Immature natural killer cell (primary cell): ENCODE measurements at regions not wholly inside any gene's neighbourhood (a gene's known extent, or its start where the extent isn't known, plus 50 kb on each side); places are given as distances from the start of the nearest gene placed in this dataset.
A peak's percentile ranks its signal among the peaks of the same experiment; 100 is the strongest.

Experiments used
- DNase-seq, 3 donors: peaks; one replicate each; pipeline ENCODE4 v3.0.0; 2022; ENCODE audit warnings: mixed read lengths in 1 of 3
- H3K27ac Mint-ChIP-seq, 6 donors: one replicate each; pipeline ENCODE4 v1.8.0; 2020; ENCODE audit warnings: mixed read lengths in 6 of 6, mild to moderate bottlenecking in 5 of 6, inconsistent platforms in 4 of 6, moderate library complexity in 3 of 6
- H3K27me3 Mint-ChIP-seq, 3 donors: one replicate each; pipeline ENCODE4 v1.8.0; 2020 to 2021; ENCODE audit warnings: low read depth in 3 of 3, mild to moderate bottlenecking in 3 of 3, mixed read lengths in 3 of 3, moderate library complexity in 3 of 3, inconsistent platforms in 1 of 3
- H3K36me3 Mint-ChIP-seq, 3 donors: one replicate each; pipeline ENCODE4 v1.8.0; 2020; ENCODE audit warnings: mixed read lengths in 3 of 3, inconsistent platforms in 2 of 3, mild to moderate bottlenecking in 2 of 3
- H3K4me1 Mint-ChIP-seq, 2 donors: one replicate each; pipeline ENCODE4 v1.8.0; 2020; ENCODE audit warnings: inconsistent platforms in 2 of 2, mild to moderate bottlenecking in 2 of 2, mixed read lengths in 2 of 2, moderate library complexity in 1 of 2
- H3K4me3 Mint-ChIP-seq, 5 donors: one replicate each; pipeline ENCODE4 v1.8.0; 2020; ENCODE audit warnings: mild to moderate bottlenecking in 5 of 5, mixed read lengths in 5 of 5, inconsistent platforms in 3 of 5, moderate library complexity in 3 of 5
- H3K9me3 Mint-ChIP-seq, 6 donors: one replicate each; pipeline ENCODE4 v1.8.0; 2020; ENCODE audit warnings: mild to moderate bottlenecking in 6 of 6, mixed read lengths in 6 of 6, inconsistent platforms in 4 of 6, moderate library complexity in 3 of 6

- H3K27ac Mint-ChIP-seq = no peak overlapping the region
- peaks cover 10 to 20% of the 10 kb centered on the region in 2 donors for H3K4me1 Mint-ChIP-seq
- DNase-seq = no peak
- H3K9me3 Mint-ChIP-seq = no peaks in the 10 kb centered on the region
- no peaks in the 10 kb centered on the region for H3K36me3 Mint-ChIP-seq
- no peak overlapping the region for H3K4me3 Mint-ChIP-seq
- peaks cover 2 to 20% (median 9%) of the 10 kb centered on the region in 3 donors for H3K27me3 Mint-ChIP-seq
Measured at GRCh38 chr15:93233710-93234109, 144.7 kb upstream of the RGMA start.

GRCh38 chr15:93232845-93233244 is 143.8 kb upstream of the RGMA start:
- Mint-ChIP-seq H3K36me3 (no peaks in the 10 kb centered on the region), H3K27ac (no peak overlapping the region), H3K4me1 (peaks cover 10 to 20% of the 10 kb centered on the region in 2 donors), H3K27me3 (peaks cover 2 to 15% (median 9%) of the 10 kb centered on the region in 3 donors), H3K4me3 (no peak overlapping the region), H3K9me3 (no peaks in the 10 kb centered on the region)
- no peak for DNase-seq

- Mint-ChIP-seq H3K27me3 (peaks cover 6 to 15% (median 10%) of the 10 kb centered on the region in 3 donors), H3K27ac (no peak overlapping the region), H3K4me1 (peaks cover 10 to 20% of the 10 kb centered on the region in 2 donors), H3K4me3 (no peak overlapping the region), H3K36me3 (no peaks in the 10 kb centered on the region), H3K9me3 (no peaks in the 10 kb centered on the region)
- no peak for DNase-seq
Measured at GRCh38 chr15:93231994-93232393, 143.0 kb upstream of the RGMA start.

- H3K27me3 Mint-ChIP-seq = peaks cover 6 to 15% (median 10%) of the 10 kb centered on the region in 3 donors
- peak in 1 of 3 donors; percentile 8 for DNase-seq
- no peak overlapping the region for H3K27ac Mint-ChIP-seq
- no peak overlapping the region for H3K4me3 Mint-ChIP-seq
- H3K36me3 Mint-ChIP-seq = no peaks in the 10 kb centered on the region
- H3K4me1 Mint-ChIP-seq = peaks cover 10 to 19% of the 10 kb centered on the region in 2 donors
- H3K9me3 Mint-ChIP-seq = no peaks in the 10 kb centered on the region
Measured at GRCh38 chr15:93231261-93231925, 142.4 kb upstream of the RGMA start.

- no peak overlapping the region for H3K27ac Mint-ChIP-seq
Measured at GRCh38 chr15:93228546-93228945, 139.5 kb upstream of the RGMA start.

GRCh38 chr15:93223803-93224202 is 134.8 kb upstream of the RGMA start:
- Mint-ChIP-seq H3K4me3 (no peak overlapping the region), H3K4me1 (no peaks in the 10 kb centered on the region), H3K36me3 (no peaks in the 10 kb centered on the region), H3K27ac (no peak overlapping the region), H3K9me3 (no peaks in the 10 kb centered on the region), H3K27me3 (peaks cover 6 to 10% (median 8%) of the 10 kb centered on the region in 3 donors)
- no peak for DNase-seq

More at GRCh38 chr15:93228546-93228945, 139.5 kb upstream of the RGMA start:
- DNase-seq = no peak
- H3K4me1 Mint-ChIP-seq = peaks cover 6 to 14% of the 10 kb centered on the region in 2 donors
- no peak overlapping the region for H3K4me3 Mint-ChIP-seq
- no peaks in the 10 kb centered on the region for H3K36me3 Mint-ChIP-seq
- no peaks in the 10 kb centered on the region for H3K9me3 Mint-ChIP-seq
- peaks cover 9 to 15% (median 11%) of the 10 kb centered on the region in 3 donors for H3K27me3 Mint-ChIP-seq

GRCh38 chr15:93221759-93222158 is 132.7 kb upstream of the RGMA start:
- Mint-ChIP-seq H3K36me3 (no peaks in the 10 kb centered on the region), H3K27me3 (peaks cover 5 to 10% (median 5%) of the 10 kb centered on the region in 3 donors), H3K4me3 (no peak overlapping the region), H3K9me3 (no peaks in the 10 kb centered on the region), H3K27ac (no peak overlapping the region), H3K4me1 (no peaks in the 10 kb centered on the region)
- no peak for DNase-seq

GRCh38 chr15:93219859-93220420 is 130.9 kb upstream of the RGMA start:
- peaks cover 1 to 16% (median 1%) of the 10 kb centered on the region in 3 donors for H3K27me3 Mint-ChIP-seq
- no peak overlapping the region for H3K27ac Mint-ChIP-seq
- DNase-seq = no peak
- H3K36me3 Mint-ChIP-seq = no peaks in the 10 kb centered on the region
- H3K9me3 Mint-ChIP-seq = no peaks in the 10 kb centered on the region
- no peaks in the 10 kb centered on the region for H3K4me1 Mint-ChIP-seq
- H3K4me3 Mint-ChIP-seq = no peak overlapping the region

GRCh38 chr15:93217343-93217742 is 128.3 kb upstream of the RGMA start:
- Mint-ChIP-seq H3K9me3 (peaks cover 0 to 2% (median 0%) of the 10 kb centered on the region in 6 donors), H3K4me3 (no peak overlapping the region), H3K27ac (no peak overlapping the region), H3K27me3 (peaks cover 0 to 21% (median 3%) of the 10 kb centered on the region in 3 donors), H3K4me1 (no peaks in the 10 kb centered on the region), H3K36me3 (no peaks in the 10 kb centered on the region)
- DNase-seq = no peak

GRCh38 chr15:93214106-93214505 is 125.1 kb upstream of the RGMA start:
- DNase-seq = no peak
- no peaks in the 10 kb centered on the region for H3K4me1 Mint-ChIP-seq
- H3K9me3 Mint-ChIP-seq = peaks cover 0 to 2% (median 0%) of the 10 kb centered on the region in 6 donors
- peaks cover 0 to 22% (median 2%) of the 10 kb centered on the region in 3 donors for H3K27me3 Mint-ChIP-seq
- H3K27ac Mint-ChIP-seq = no peak overlapping the region
- H3K4me3 Mint-ChIP-seq = no peak overlapping the region
- H3K36me3 Mint-ChIP-seq = no peaks in the 10 kb centered on the region

- peaks cover 0 to 23% (median 2%) of the 10 kb centered on the region in 3 donors for H3K27me3 Mint-ChIP-seq
- no peak overlapping the region for H3K4me3 Mint-ChIP-seq
- no peaks in the 10 kb centered on the region for H3K36me3 Mint-ChIP-seq
- no peak overlapping the region for H3K27ac Mint-ChIP-seq
- DNase-seq = no peak
- H3K4me1 Mint-ChIP-seq = no peaks in the 10 kb centered on the region
- peaks cover 0 to 2% (median 0%) of the 10 kb centered on the region in 6 donors for H3K9me3 Mint-ChIP-seq
Measured at GRCh38 chr15:93213281-93213680, 124.3 kb upstream of the RGMA start.

GRCh38 chr15:93212578-93212977 is 123.6 kb upstream of the RGMA start:
- Mint-ChIP-seq H3K27me3 (peaks cover 0 to 23% (median 2%) of the 10 kb centered on the region in 3 donors), H3K36me3 (no peaks in the 10 kb centered on the region), H3K9me3 (peaks cover 0 to 2% (median 0%) of the 10 kb centered on the region in 6 donors), H3K27ac (no peak overlapping the region), H3K4me3 (no peak overlapping the region), H3K4me1 (no peaks in the 10 kb centered on the region)
- no peak for DNase-seq

GRCh38 chr15:93210995-93211394 is 122.0 kb upstream of the RGMA start:
- peaks cover 0 to 16% (median 2%) of the 10 kb centered on the region in 3 donors for H3K27me3 Mint-ChIP-seq
- H3K4me3 Mint-ChIP-seq = no peak overlapping the region
- H3K27ac Mint-ChIP-seq = no peak overlapping the region
- peaks cover 0 to 2% (median 0%) of the 10 kb centered on the region in 6 donors for H3K9me3 Mint-ChIP-seq
- DNase-seq = no peak
- no peaks in the 10 kb centered on the region for H3K36me3 Mint-ChIP-seq
- H3K4me1 Mint-ChIP-seq = no peaks in the 10 kb centered on the region

- DNase-seq = no peak
- peaks cover 3 to 17% (median 4%) of the 10 kb centered on the region in 3 donors for H3K27me3 Mint-ChIP-seq
- no peak overlapping the region for H3K4me3 Mint-ChIP-seq
- H3K4me1 Mint-ChIP-seq = no peaks in the 10 kb centered on the region
- peaks cover 0 to 2% (median 0%) of the 10 kb centered on the region in 6 donors for H3K9me3 Mint-ChIP-seq
- no peak overlapping the region for H3K27ac Mint-ChIP-seq
- H3K36me3 Mint-ChIP-seq = no peaks in the 10 kb centered on the region
Measured at GRCh38 chr15:93209690-93210445, 120.9 kb upstream of the RGMA start.
